Lower leg skin (tissue), 4 donors: ENCODE measurements at regions not wholly inside any gene's neighbourhood (a gene's known extent, or its start where the extent isn't known, plus 50 kb on each side); places are given as distances from the start of the nearest gene placed in this dataset.

Experiments
- DNase-seq, 2 donors: peaks; one replicate each; pipeline ENCODE4 v3.0.0-alpha.2; 2019; ENCODE audit warnings: low spot score in 2 of 2
- H3K4me3 ChIP-seq: fragments of 200-600 bp; sonication (generic); 2 replicates; pipeline ENCODE4 v1.5.1; 2017; ENCODE audit warnings: mild to moderate bottlenecking, low read depth; ENCODE audit not compliant: poor library complexity, severe bottlenecking
- POLR2A ChIP-seq, 2 donors: fragments of 450-650 bp; IDR thresholded peaks; one replicate each; pipeline ENCODE4 v1.6.1; 2016 to 2017; ENCODE audit warnings: antibody characterized with exemption in 2 of 2, mild to moderate bottlenecking in 1 of 2, moderate library complexity in 1 of 2
- WGBS, 2 donors: methylation state at CpG; one replicate each; pipeline ENCODE4 v1.1.5; 2018; 5-methylcytosine and 5-hydroxymethylcytosine counted together
- intact Hi-C: fragments of 100-400 bp; cut with DNase I; formaldehyde crosslinking; loops from one replicate; pipeline ENCODE4 v1.15.0; 2023; ENCODE audit warnings: low total_unique reads
- TF ChIP-seq, protein P1 (sequence below), 3 donors: fragments of 450-650 bp; IDR thresholded peaks; one replicate each; pipeline ENCODE4 v1.5.1; 2016; ENCODE audit warnings: antibody characterized with exemption in 3 of 3, mild to moderate bottlenecking in 3 of 3, moderate library complexity in 2 of 3

DNA sequence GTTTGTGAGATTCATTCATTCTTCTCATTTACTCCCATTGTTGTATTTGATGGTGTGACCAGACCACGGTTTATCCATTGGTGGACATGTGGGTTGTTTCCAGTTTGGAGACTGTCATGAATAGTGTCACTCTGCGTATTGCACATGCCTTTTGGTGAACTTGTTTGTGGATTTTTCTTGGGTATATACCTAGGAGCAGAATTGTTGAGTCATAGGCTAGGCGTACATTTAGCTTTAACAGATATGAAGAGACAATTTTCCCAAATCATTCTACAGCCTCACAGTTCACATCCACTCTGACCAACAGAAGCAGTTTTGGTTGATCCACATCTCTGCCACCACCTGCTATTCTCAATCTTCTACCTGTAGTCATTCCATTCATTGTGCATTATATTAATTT lies 66.0 kb upstream of the FAM20C start:
- intact Hi-C loops: no loop called here
- H3K4me3 ChIP-seq: no peak overlapping the region
- TF ChIP-seq, protein P1, sequence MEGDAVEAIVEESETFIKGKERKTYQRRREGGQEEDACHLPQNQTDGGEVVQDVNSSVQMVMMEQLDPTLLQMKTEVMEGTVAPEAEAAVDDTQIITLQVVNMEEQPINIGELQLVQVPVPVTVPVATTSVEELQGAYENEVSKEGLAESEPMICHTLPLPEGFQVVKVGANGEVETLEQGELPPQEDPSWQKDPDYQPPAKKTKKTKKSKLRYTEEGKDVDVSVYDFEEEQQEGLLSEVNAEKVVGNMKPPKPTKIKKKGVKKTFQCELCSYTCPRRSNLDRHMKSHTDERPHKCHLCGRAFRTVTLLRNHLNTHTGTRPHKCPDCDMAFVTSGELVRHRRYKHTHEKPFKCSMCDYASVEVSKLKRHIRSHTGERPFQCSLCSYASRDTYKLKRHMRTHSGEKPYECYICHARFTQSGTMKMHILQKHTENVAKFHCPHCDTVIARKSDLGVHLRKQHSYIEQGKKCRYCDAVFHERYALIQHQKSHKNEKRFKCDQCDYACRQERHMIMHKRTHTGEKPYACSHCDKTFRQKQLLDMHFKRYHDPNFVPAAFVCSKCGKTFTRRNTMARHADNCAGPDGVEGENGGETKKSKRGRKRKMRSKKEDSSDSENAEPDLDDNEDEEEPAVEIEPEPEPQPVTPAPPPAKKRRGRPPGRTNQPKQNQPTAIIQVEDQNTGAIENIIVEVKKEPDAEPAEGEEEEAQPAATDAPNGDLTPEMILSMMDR (IDR thresholded peaks at IDR 0.05): no peak
- TF ChIP-seq POLR2A (IDR thresholded peaks at IDR 0.05): no peak
- WGBS, 2 donors: 94 to 97% methylated on average over 3 of the region's 3 CpGs
- DNase-seq: peak in 1 of 2 donors; percentile 0

DNA sequence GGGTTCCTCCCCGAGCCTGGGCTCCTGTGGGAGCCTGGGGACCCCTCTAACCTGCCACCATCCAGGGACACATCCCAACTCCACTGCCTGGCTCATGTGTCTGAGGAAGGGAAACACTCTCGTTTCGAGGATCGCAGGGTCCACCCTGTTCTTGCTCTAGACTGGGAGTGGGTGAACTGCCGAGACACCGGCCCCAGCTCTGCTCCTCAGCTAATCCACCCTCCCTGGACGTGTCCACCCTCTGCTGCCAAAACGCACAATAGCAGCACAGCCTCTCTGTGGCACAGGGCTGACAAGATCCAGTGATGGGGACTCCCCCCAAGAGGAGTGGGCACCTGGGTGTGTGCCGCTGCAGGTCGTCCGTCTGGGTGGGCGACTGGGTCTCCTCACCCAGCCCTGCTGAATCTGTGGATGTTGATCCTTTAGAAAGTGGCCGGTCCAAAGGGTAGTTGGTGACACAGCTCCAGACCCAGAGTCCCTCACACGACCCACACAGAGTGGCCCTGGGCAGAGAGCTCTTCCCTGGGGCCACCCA lies 65.2 kb upstream of the FAM20C start:
- WGBS, 2 donors: 89 to 94% methylated on average over 14 of the region's 14 CpGs
- peak in 1 of 2 donors; percentile 66 for DNase-seq
- no peak for TF ChIP-seq POLR2A (IDR thresholded peaks at IDR 0.05)
- TF ChIP-seq, protein P1 (IDR thresholded peaks at IDR 0.05): no peak
- intact Hi-C loops: no loop called here
- no peak overlapping the region for H3K4me3 ChIP-seq

DNA sequence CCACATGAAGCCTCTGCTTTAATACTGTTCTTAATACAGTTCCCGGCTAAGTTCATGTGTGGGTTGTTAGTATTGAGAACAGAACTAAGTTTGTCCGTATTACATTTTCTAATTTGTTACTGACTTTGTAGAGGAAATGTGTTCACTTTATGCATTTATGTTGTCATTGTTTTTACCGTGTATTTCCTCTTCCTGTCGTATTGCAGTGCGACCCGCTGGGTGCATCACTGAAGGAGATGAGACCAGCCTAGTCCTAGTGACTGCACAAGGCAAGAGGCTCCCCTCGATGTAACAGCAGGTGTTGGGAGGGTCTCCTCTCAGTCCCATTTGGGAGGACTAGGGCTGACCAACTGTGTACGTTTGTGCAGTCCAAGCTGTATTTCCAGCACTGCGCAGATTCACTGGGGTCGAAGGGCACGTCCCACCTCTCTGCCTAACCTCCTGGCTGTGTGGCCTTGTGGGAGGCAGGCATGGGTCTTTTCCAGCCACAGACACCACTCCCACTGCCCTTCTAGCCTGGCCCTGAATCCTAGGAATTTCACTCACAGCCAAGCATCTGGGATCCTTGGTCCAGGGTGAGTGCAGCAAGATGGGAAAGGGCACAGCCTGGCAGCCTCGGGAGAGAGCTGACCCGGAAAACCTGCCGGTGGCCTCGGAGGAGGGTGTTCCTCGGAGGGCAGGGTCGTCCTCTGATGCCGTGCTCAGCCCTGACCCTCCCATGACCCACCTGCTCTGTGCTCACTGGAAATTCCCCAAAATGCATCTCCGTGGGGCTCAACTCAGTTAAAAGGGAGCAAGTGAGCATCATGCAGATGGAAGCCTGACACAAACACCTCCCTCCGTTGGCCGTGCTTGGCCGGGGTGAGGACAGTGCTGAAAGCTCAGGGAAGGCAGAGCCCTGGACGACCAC lies 63.9 kb upstream of the FAM20C start:
- peak in 1 of 2 donors; percentile 79 for DNase-seq
- intact Hi-C loops: no loop called here
- WGBS, 2 donors: 73 to 79% methylated on average over 22 to 23 of the region's 23 CpGs
- no peak overlapping the region for H3K4me3 ChIP-seq
- TF ChIP-seq POLR2A (IDR thresholded peaks at IDR 0.05): no peak
- TF ChIP-seq, protein P1 (IDR thresholded peaks at IDR 0.05): no peak

DNA sequence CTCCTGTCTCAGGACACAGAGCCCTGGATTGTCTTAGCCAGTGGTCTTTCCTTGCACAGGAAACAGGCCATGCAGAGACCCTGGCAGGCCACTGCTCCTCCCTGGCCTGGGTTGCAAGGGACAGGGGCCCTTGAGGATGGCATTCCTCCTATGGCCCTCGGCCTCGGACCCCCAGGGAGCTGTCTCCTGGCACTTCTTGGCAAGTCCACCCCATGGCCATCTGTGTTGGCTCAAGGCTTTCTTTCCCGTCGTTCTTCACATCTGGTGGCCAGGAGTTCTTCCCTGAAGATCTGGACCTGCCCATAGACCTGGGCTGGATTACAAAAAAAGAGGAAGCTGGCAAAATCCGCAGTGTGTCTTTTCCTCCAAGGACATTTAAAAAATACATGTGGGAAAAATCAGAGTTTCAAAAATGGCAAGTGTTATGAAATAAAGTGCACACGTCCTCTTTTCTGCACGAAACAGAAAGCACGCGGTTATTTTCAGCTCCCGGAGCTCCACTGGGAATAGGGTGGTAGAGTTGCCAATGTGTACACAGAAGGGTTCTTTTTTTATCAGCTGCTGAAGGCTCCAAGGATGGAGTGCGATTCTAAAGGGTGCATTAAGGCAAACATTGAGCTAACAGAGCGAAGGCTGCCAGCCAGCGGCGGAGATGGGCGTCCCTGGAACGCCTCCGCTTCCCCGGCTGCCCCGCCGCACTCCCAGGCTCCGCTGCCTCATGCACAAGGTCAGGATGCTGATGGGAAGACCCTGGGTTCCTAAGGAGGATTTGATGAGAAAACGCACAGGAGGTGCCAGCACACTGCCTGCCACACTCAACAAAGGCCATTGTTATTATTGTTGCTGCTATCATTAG lies 62.8 kb upstream of the FAM20C start:
- no peak overlapping the region for H3K4me3 ChIP-seq
- TF ChIP-seq, protein P1 (IDR thresholded peaks at IDR 0.05): no peak
- no peak for TF ChIP-seq POLR2A (IDR thresholded peaks at IDR 0.05)
- intact Hi-C loops: no loop called here
- WGBS, 2 donors: 60 to 65% methylated on average over 22 of the region's 22 CpGs
- DNase-seq: peak in 1 of 2 donors; percentile 82

DNA sequence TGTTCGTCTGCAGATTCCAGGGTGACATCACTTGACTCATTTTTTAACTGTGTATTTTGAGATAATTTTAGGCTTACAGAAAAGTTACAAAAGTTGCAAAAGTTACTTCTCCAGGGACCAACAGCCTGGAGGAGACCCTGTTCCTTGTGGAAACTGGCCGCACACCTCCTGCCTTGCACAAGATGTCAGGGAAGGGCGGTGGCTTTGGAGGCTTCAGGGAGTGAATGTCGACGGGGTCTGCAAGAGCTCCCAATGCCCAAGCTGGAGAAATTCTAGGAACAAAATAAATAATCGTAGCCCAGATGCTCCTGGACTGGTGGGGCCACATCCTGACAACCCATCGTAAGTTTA lies 62.2 kb upstream of the FAM20C start:
- TF ChIP-seq, protein P1 (IDR thresholded peaks at IDR 0.05): no peak
- TF ChIP-seq POLR2A (IDR thresholded peaks at IDR 0.05): no peak
- DNase-seq: peak in 1 of 2 donors; percentile 79
- H3K4me3 ChIP-seq: no peak overlapping the region
- WGBS, 2 donors: 57 to 62% methylated on average over 7 of the region's 7 CpGs
- intact Hi-C loops: no loop called here
